ENCODE measurements at regions not wholly inside any gene's neighbourhood (a gene's known extent, or its start where the extent isn't known, plus 50 kb on each side); places are given as distances from the start of the nearest gene placed in this dataset.
A peak's percentile ranks its signal among the peaks of the same experiment; 100 is the strongest.

DNA sequence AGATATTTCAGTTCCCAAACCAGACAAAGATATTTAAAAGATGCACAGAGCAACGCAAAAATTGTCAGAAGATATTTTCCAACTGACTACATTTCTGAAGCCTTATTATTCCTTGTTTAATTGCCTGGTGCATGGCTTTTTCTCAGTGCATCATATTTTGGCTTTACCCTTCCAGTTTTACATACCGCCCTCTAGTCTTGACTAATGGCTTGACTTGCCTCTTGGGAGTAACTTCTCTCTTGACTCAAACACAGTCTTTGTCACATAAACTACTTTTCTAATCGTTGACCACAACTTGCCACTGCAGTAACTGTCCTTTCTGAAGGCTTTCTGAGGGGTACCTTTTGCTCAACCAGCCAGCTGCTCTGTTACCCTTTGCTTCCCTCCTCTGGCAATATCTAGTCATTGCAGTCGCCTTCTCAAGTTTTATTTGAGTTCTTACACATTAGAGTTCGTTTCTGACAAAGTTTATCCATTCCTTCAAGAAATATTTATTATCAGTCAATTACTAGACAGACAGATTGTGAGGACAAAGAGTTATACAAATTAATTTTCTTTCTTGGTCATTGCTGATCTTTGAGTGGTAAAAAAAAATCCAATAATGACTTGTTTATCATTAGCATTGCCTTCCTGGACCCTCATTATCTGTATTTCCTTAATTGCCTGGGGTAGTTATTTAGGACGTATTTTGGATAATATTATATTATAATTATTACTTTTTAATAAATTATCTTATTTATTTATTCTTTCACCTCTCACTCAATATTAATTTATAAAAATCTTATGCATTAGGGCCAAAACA, 506.9 kb upstream of the PCDH10 start:
- TF ChIP-seq POLR2AphosphoS5 (IDR thresholded peaks at IDR 0.05; ENCODE audit: low read depth) (no peak), CTCF (IDR thresholded peaks at IDR 0.05; ENCODE audit: insufficient read depth, low read length) (peak; percentile 47), REST (IDR thresholded peaks at IDR 0.05; ENCODE audit: insufficient replicate concordance, low read depth) (no peak), SPI1 (IDR thresholded peaks at IDR 0.05; ENCODE audit: borderline replicate concordance, low read depth) (no peak)

DNA sequence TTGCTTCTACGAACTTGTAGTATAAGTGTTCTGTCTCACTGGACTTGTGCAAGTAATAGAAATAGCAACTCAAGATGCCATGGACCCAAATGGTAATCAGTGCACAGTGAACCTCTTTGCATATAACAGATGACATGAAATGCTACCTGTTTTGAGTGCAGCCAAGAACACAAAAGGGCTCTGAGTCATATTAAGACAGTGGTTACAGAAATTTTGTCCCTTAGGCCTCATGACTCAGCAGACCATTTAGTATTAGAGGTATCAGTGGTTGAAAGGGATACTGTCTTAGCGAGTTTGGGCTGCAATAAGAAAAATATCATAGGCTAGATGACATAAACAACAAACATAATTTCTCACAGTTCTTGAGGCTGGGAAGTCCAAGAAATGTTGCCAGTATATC, 502.9 kb upstream of the PCDH10 start:
- H3K4me3 ChIP-seq (replicated peaks; ENCODE audit: insufficient read depth, low read length), result no peak overlapping the region
- no peaks in the 10 kb centered on the region for H3K27me3 ChIP-seq (ENCODE audit: insufficient read depth, poor library complexity, severe bottlenecking)
- no peak for DNase-seq (ENCODE audit: low read depth in 1 of 2, low spot score in 1 of 2)
- H3K27ac ChIP-seq (replicated peaks), result no peak overlapping the region
- TF ChIP-seq POLR2AphosphoS5 (IDR thresholded peaks at IDR 0.05; ENCODE audit: low read depth), result no peak
- no peak for TF ChIP-seq CTCF (IDR thresholded peaks at IDR 0.05; ENCODE audit: insufficient read depth, low read length)

More for the DNA sequence above, 506.9 kb upstream of the PCDH10 start:
- H3K27ac ChIP-seq (replicated peaks), result no peak overlapping the region
- no peak overlapping the region for H3K4me3 ChIP-seq (replicated peaks; ENCODE audit: insufficient read depth, low read length)
- no peaks in the 10 kb centered on the region for H3K27me3 ChIP-seq (ENCODE audit: insufficient read depth, poor library complexity, severe bottlenecking)
- DNase-seq (ENCODE audit: low read depth in 1 of 2, low spot score in 1 of 2), result peak; percentile 1 to 8

DNA sequence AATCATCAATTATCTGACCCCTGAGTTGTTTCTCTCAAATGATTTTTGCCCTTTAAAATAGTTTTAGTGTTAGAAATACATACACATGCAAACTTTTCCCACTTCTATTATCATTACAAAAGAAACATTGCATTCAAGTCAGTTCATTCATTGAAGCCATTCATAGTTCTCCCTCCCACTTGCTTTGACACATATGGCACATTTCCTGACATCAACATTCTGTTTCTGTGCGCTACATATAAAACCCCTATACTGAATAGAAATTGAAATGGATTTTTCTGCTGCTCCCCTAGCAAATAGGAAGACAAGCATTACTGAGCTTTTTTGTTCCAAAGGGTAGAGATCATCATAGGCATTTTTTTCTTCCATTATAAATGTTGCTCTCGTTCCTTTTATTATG, 497.9 kb upstream of the PCDH10 start:
- TF ChIP-seq GABPA (IDR thresholded peaks at IDR 0.05; ENCODE audit: low read depth) (no peak), REST (IDR thresholded peaks at IDR 0.05; ENCODE audit: insufficient replicate concordance, low read depth) (no peak), CTCF (IDR thresholded peaks at IDR 0.05; ENCODE audit: insufficient read depth, low read length) (no peak), SPI1 (IDR thresholded peaks at IDR 0.05; ENCODE audit: borderline replicate concordance, low read depth) (no peak), POLR2AphosphoS5 (IDR thresholded peaks at IDR 0.05; ENCODE audit: low read depth) (no peak)
- H3K27me3 ChIP-seq (ENCODE audit: insufficient read depth, poor library complexity, severe bottlenecking), result no peaks in the 10 kb centered on the region
- H3K27ac ChIP-seq (replicated peaks), result no peak overlapping the region
- H3K4me3 ChIP-seq (replicated peaks; ENCODE audit: insufficient read depth, low read length), result no peak overlapping the region
- DNase-seq (ENCODE audit: low read depth in 1 of 2, low spot score in 1 of 2), result no peak

- no peak overlapping the region for H3K27ac ChIP-seq (replicated peaks)
- TF ChIP-seq SPI1 (IDR thresholded peaks at IDR 0.05; ENCODE audit: borderline replicate concordance, low read depth), result no peak
- TF ChIP-seq REST (IDR thresholded peaks at IDR 0.05; ENCODE audit: insufficient replicate concordance, low read depth), result no peak
- DNase-seq (ENCODE audit: low read depth in 1 of 2, low spot score in 1 of 2), result no peak
Measured at GRCh38 chr4:132660181-132660580, 488.9 kb upstream of the PCDH10 start.

More at GRCh38 chr4:132660181-132660580, 488.9 kb upstream of the PCDH10 start:
- Histone ChIP-seq H3K4me3 (replicated peaks; ENCODE audit: insufficient read depth, low read length) (no peak overlapping the region), H3K27me3 (ENCODE audit: insufficient read depth, poor library complexity, severe bottlenecking) (no peaks in the 10 kb centered on the region)
